Endothelial cell of umbilical vein (primary cell): ENCODE measurements at regions not wholly inside any gene's neighbourhood (a gene's known extent, or its start where the extent isn't known, plus 50 kb on each side); places are given as distances from the start of the nearest gene placed in this dataset.

ENCODE experiments used
- BruUV-seq: library from RNA; stranded (reverse); fragments of 400-500 nt; replicated peaks from 2 replicates; lab custom pipeline; 2021; lab: Mats Ljungman, UMichigan
- CTCF ChIA-PET: fragments of 300-600, 350-600 bp; sonication (Branson Sonifier 250); formaldehyde crosslinking; loops from one replicate; lab custom pipeline; 2021; ENCODE audit warnings: antibody characterized with exemption, inconsistent platforms; lab: Charles Lee
- POLR2A ChIA-PET: fragments of 300-600, 350-600 bp; sonication (Branson Sonifier 250); formaldehyde crosslinking; loops from one replicate; lab custom pipeline; 2021; ENCODE audit warnings: antibody characterized with exemption, inconsistent platforms; lab: Charles Lee
- DNase-seq: peaks from one replicate; pipeline ENCODE4 v3.0.0-alpha.2; 2011; ENCODE audit warnings: low read depth, low spot score
- FAIRE-seq: peaks from 2 replicates; lab custom pipeline; 2011; peaks lifted over from hg19 to GRCh38; lab: Jason Lieb, UNC
- H2AFZ ChIP-seq: 2 replicates; pipeline ENCODE4 v1.6.0; 2012; ENCODE audit warnings: low read depth, low read length, control low read depth, inconsistent platforms
- H3K27ac ChIP-seq: 2 replicates; pipeline ENCODE4 v1.5.1; 2011; ENCODE audit warnings: low read depth, mild to moderate bottlenecking, control low read depth, low read length, moderate library complexity; ENCODE audit not compliant: insufficient read depth
- H3K27me3 ChIP-seq, 2 experiments: 2 replicates each; pipeline versions ENCODE4 v1.6.0 to v1.6.1; 2011; ENCODE audit warnings: low read length in 2 of 2, mixed read lengths in 1 of 2; ENCODE audit not compliant: control insufficient read depth in 2 of 2, insufficient read depth in 2 of 2
- H3K36me3 ChIP-seq, 2 experiments: 2 replicates in 1 of 2; 3 replicates in 1 of 2; pipeline ENCODE4 v1.5.1; 2011; ENCODE audit warnings: low read length in 2 of 2, mild to moderate bottlenecking in 1 of 2, moderate library complexity in 1 of 2; ENCODE audit not compliant: control insufficient read depth in 2 of 2, insufficient read depth in 2 of 2; ENCODE audit errors: extremely low read depth in 1 of 2
- H3K4me1 ChIP-seq: 3 replicates; pipeline ENCODE4 v1.5.1; 2011; ENCODE audit warnings: mild to moderate bottlenecking, low read length; ENCODE audit not compliant: control insufficient read depth, insufficient read depth; ENCODE audit errors: extremely low read depth
- H3K4me2 ChIP-seq: 2 replicates; pipeline ENCODE4 v1.6.1; 2011; ENCODE audit warnings: low read length, control low read depth, mixed read lengths; ENCODE audit not compliant: insufficient read depth
- H3K4me3 ChIP-seq, 3 experiments: fragments of 200-600 bp in 1 of 3; sonication (generic), shearing (Covaris generic) in 1 of 3; replicated peaks in 1 of 3; 2 replicates each; pipeline ENCODE4 v1.5.1; 2011 to 2016; ENCODE audit warnings: control low read depth in 3 of 3, low read length in 3 of 3, mild to moderate bottlenecking in 2 of 3, inconsistent platforms in 1 of 3, low read depth in 1 of 3, moderate library complexity in 1 of 3; ENCODE audit not compliant: insufficient read depth in 1 of 3
- H3K79me2 ChIP-seq: 2 replicates; pipeline ENCODE4 v1.6.0; 2012; ENCODE audit warnings: low read length, inconsistent platforms; ENCODE audit not compliant: control insufficient read depth, insufficient read depth
- H3K9ac ChIP-seq: replicated peaks from 2 replicates; pipeline ENCODE3; 2011; ENCODE audit warnings: low read length, control low read depth; ENCODE audit not compliant: insufficient read depth; ENCODE audit errors: extremely low read depth
- H3K9me1 ChIP-seq: replicated peaks from 3 replicates; pipeline ENCODE4 v1.6.0; 2011; ENCODE audit warnings: mild to moderate bottlenecking, low read length; ENCODE audit not compliant: control insufficient read depth, insufficient read depth; ENCODE audit errors: extremely low read depth
- H3K9me3 ChIP-seq: replicated peaks from 2 replicates; pipeline ENCODE4 v1.5.1; 2012; ENCODE audit warnings: low read length, inconsistent platforms; ENCODE audit not compliant: control insufficient read depth, insufficient read depth
- H4K20me1 ChIP-seq: replicated peaks from 2 replicates; pipeline ENCODE3; 2011; ENCODE audit warnings: mild to moderate bottlenecking, low read length; ENCODE audit not compliant: control insufficient read depth, insufficient read depth; ENCODE audit errors: extremely low read depth
- EZH2 ChIP-seq: IDR thresholded peaks from 2 replicates; pipeline ENCODE4 v1.6.1; 2012; ENCODE audit warnings: borderline replicate concordance, low read depth, mild to moderate bottlenecking, moderate library complexity, low read length, inconsistent platforms; ENCODE audit not compliant: severe bottlenecking
- FOS ChIP-seq: IDR thresholded peaks from 2 replicates; pipeline ENCODE4 v1.6.1; 2011; ENCODE audit warnings: mild to moderate bottlenecking, low read length, moderate library complexity, borderline replicate concordance; ENCODE audit not compliant: insufficient read depth
- GATA2 ChIP-seq: IDR thresholded peaks from 2 replicates; pipeline ENCODE4 v1.7.0; 2011; ENCODE audit warnings: low read depth, mild to moderate bottlenecking, moderate library complexity, mixed read lengths, low read length; ENCODE audit not compliant: insufficient read length, insufficient read depth
- JUN ChIP-seq: IDR thresholded peaks from 2 replicates; pipeline ENCODE4 v1.6.1; 2011; ENCODE audit warnings: borderline replicate concordance, low read depth; ENCODE audit not compliant: insufficient read length, insufficient read depth
- MYC ChIP-seq: IDR thresholded peaks from one replicate; pipeline ENCODE4 v1.6.1; 2011; ENCODE audit warnings: mild to moderate bottlenecking, low read depth, low read length
- POLR2A ChIP-seq: IDR thresholded peaks from 2 replicates; pipeline ENCODE4 v1.6.1; 2012; ENCODE audit warnings: low read depth, mild to moderate bottlenecking, control low read depth, low read length
- POLR2AphosphoS5 ChIP-seq: IDR thresholded peaks from 2 replicates; pipeline ENCODE4 v1.6.1; 2012; ENCODE audit warnings: low read depth, mild to moderate bottlenecking, control low read depth, low read length, moderate library complexity; ENCODE audit not compliant: insufficient read depth
- dilution Hi-C: fragments of 300-500 bp; cut with MboI; formaldehyde crosslinking; loops from one replicate; pipeline ENCODE4 v1.15.0; 2019; ENCODE audit warnings: low sequenced_read_pairs; ENCODE audit not compliant: extremely low pct_ligation_motif_present
- intact Hi-C: fragments of 100-400 bp; cut with micrococcal nuclease; formaldehyde crosslinking; loops from one replicate; pipeline ENCODE4 v1.10.0; 2022
- TF ChIP-seq, protein P1 (sequence below), 2 donors: IDR thresholded peaks; 1 replicate in 1 of 2; 2 replicates in 1 of 2; pipeline ENCODE4 v1.5.1; 2011; ENCODE audit warnings: low read length in 2 of 2, mild to moderate bottlenecking in 2 of 2, moderate library complexity in 2 of 2, control low read depth in 1 of 2, inconsistent platforms in 1 of 2, low read depth in 1 of 2; ENCODE audit not compliant: insufficient read depth in 1 of 2; ENCODE audit errors: extremely low read depth in 1 of 2
- TF ChIP-seq, protein P2 (sequence below): IDR thresholded peaks from 2 replicates; pipeline ENCODE4 v1.6.1; 2011; ENCODE audit not compliant: insufficient read depth, insufficient read length

DNA sequence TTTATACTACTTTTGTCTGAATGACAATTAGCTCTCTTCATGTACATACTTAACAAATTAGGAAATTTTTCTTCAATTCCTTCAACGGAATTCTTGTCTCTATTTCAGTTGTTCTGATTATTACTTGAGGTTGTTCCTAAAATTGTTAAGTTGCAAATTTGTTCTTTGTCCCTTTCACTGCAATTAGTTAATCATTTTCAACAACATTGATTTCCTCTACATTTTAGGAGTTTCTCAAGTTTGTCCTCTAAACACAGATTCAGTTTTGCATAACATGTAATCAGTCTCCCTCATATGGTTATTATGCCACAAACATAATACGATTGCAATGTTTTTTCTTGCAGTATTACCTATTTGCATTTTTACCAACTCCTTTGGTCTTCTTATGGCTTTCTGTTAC, 283.5 kb downstream of the SV2B start:
- intact Hi-C loops (no loop called here), dilution Hi-C loops (no loop called here)
- CTCF ChIA-PET = no interaction called here

More for the DNA sequence above, 283.5 kb downstream of the SV2B start:
- H3K27me3 ChIP-seq = no peaks in the 10 kb centered on the region
- FAIRE-seq (no peak), DNase-seq (no peak)
- POLR2A ChIA-PET = no interaction called here
- H4K20me1 ChIP-seq = no peaks in the 10 kb centered on the region
- no peaks in the 10 kb centered on the region for H3K79me2 ChIP-seq
- no peak overlapping the region for H3K27ac ChIP-seq
- H3K36me3 ChIP-seq = no peaks in the 10 kb centered on the region
- H3K4me2 ChIP-seq = no peak overlapping the region
- H3K9me3 ChIP-seq = no peaks in the 10 kb centered on the region
- no peaks in the 10 kb centered on the region for H3K4me1 ChIP-seq
- no TSS peak for BruUV-seq
- H3K4me3 ChIP-seq = no peak overlapping the region
- no peak overlapping the region for H3K9ac ChIP-seq
- no peak overlapping the region for H2AFZ ChIP-seq
- TF ChIP-seq POLR2AphosphoS5 (no peak), FOS (no peak), POLR2A (no peak), MYC (no peak), JUN (no peak), EZH2 (no peak), GATA2 (no peak)
- TF ChIP-seq, protein P1, sequence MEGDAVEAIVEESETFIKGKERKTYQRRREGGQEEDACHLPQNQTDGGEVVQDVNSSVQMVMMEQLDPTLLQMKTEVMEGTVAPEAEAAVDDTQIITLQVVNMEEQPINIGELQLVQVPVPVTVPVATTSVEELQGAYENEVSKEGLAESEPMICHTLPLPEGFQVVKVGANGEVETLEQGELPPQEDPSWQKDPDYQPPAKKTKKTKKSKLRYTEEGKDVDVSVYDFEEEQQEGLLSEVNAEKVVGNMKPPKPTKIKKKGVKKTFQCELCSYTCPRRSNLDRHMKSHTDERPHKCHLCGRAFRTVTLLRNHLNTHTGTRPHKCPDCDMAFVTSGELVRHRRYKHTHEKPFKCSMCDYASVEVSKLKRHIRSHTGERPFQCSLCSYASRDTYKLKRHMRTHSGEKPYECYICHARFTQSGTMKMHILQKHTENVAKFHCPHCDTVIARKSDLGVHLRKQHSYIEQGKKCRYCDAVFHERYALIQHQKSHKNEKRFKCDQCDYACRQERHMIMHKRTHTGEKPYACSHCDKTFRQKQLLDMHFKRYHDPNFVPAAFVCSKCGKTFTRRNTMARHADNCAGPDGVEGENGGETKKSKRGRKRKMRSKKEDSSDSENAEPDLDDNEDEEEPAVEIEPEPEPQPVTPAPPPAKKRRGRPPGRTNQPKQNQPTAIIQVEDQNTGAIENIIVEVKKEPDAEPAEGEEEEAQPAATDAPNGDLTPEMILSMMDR (IDR thresholded peaks at IDR 0.05; ENCODE audit: extremely low read depth in 1 of 2, insufficient read depth in 1 of 2, low read depth in 1 of 2, low read length in 2 of 2) = no peak
- TF ChIP-seq, protein P2, sequence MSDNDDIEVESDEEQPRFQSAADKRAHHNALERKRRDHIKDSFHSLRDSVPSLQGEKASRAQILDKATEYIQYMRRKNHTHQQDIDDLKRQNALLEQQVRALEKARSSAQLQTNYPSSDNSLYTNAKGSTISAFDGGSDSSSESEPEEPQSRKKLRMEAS = no peak
- no peaks in the 10 kb centered on the region for H3K9me1 ChIP-seq
